ENCODE measurements at regions not wholly inside any gene's neighbourhood (a gene's known extent, or its start where the extent isn't known, plus 50 kb on each side); places are given as distances from the start of the nearest gene placed in this dataset.

DNA sequence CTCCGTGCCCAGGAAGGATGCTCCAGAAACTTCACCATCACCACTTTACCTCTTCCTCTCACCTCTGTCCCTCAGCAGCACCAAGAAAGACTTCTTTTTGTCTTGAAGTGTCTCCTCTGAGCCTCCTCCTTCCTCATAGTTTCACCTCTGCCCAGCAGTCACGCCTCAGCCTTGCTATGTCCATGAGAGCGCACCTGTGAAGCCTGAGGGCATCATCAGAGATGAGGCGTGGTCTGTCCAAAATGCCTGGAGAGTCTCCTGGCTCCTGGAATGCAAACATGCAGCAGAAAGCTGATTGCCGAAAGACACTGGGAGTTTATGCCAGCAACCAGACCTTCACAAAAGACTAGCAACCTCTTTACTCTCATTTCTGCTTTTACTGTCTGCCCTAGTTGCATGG is 336.6 kb downstream of the TEX29 start:
- TF ChIP-seq, protein P1, sequence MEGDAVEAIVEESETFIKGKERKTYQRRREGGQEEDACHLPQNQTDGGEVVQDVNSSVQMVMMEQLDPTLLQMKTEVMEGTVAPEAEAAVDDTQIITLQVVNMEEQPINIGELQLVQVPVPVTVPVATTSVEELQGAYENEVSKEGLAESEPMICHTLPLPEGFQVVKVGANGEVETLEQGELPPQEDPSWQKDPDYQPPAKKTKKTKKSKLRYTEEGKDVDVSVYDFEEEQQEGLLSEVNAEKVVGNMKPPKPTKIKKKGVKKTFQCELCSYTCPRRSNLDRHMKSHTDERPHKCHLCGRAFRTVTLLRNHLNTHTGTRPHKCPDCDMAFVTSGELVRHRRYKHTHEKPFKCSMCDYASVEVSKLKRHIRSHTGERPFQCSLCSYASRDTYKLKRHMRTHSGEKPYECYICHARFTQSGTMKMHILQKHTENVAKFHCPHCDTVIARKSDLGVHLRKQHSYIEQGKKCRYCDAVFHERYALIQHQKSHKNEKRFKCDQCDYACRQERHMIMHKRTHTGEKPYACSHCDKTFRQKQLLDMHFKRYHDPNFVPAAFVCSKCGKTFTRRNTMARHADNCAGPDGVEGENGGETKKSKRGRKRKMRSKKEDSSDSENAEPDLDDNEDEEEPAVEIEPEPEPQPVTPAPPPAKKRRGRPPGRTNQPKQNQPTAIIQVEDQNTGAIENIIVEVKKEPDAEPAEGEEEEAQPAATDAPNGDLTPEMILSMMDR (IDR thresholded peaks at IDR 0.05; ENCODE audit: low read length): no peak
- no peak for TF ChIP-seq EZH2 (optimal IDR thresholded peaks at IDR 0.05; ENCODE audit: low read depth, low read length)
- no peak for TF ChIP-seq EZH2phosphoT487 (IDR thresholded peaks at IDR 0.05; ENCODE audit: low read length)
